ENCODE measurements at regions not wholly inside any gene's neighbourhood (a gene's known extent, or its start where the extent isn't known, plus 50 kb on each side); places are given as distances from the start of the nearest gene placed in this dataset.

DNA sequence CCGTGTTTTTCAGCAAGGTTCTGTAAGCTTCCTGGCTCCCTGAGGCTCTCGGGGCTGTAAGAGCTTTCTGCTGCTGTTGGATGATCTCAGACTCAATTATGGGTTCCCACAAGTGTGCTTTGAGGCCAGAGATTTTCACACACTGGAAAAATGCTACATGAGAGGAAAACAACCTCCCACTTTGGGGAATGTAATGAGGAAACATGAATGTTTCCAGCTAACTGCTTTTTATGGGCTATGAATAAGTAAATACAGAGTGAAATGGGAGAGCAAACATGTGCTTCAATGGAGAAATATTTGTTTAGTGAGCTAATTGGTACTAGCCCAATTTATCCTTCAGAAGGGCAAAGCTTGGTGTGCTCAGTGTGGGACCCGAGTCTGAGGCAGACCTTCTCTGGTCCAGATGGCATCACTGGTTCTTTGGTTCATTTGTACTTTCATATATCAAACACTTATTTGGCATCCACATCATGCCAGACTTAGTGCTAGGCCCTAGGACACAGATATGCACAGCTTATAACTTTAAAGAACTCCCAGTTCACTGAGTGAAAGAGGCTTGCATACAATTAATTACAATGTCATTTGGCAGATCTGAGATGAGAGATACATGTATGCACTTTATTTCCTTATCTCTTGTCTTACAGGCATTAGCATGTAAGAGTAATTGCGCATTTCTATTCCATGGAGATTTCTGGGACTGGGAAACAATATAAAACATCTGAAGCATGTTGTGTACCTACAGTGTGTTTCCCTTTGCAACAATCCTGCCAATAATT lies 248.8 kb downstream of the RDH14 start:
- TF ChIP-seq, protein P1, sequence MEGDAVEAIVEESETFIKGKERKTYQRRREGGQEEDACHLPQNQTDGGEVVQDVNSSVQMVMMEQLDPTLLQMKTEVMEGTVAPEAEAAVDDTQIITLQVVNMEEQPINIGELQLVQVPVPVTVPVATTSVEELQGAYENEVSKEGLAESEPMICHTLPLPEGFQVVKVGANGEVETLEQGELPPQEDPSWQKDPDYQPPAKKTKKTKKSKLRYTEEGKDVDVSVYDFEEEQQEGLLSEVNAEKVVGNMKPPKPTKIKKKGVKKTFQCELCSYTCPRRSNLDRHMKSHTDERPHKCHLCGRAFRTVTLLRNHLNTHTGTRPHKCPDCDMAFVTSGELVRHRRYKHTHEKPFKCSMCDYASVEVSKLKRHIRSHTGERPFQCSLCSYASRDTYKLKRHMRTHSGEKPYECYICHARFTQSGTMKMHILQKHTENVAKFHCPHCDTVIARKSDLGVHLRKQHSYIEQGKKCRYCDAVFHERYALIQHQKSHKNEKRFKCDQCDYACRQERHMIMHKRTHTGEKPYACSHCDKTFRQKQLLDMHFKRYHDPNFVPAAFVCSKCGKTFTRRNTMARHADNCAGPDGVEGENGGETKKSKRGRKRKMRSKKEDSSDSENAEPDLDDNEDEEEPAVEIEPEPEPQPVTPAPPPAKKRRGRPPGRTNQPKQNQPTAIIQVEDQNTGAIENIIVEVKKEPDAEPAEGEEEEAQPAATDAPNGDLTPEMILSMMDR (IDR thresholded peaks at IDR 0.05; ENCODE audit: low read depth, low read length, poor library complexity, severe bottlenecking): no peak
- no peak for TF ChIP-seq EZH2phosphoT487 (IDR thresholded peaks at IDR 0.05; ENCODE audit: borderline replicate concordance, low read length)
